ENCODE measurements at regions not wholly inside any gene's neighbourhood (a gene's known extent, or its start where the extent isn't known, plus 50 kb on each side); places are given as distances from the start of the nearest gene placed in this dataset.

- no peaks in the 10 kb centered on the region for H3K4me1 Mint-ChIP-seq
- ChIA-PET POLR2A (no interaction called here), CTCF (no interaction called here)
Measured at GRCh38 chr2:67560771-67561456, 163.8 kb downstream of the ETAA1 start.

GRCh38 chr2:67561457-67561965 is 164.4 kb downstream of the ETAA1 start:
- H3K27ac Mint-ChIP-seq: no peak overlapping the region
- ChIA-PET POLR2A (no interaction called here), CTCF (no interaction called here)
- Histone ChIP-seq H3K4me1 (ENCODE audit: insufficient read depth, low read length) (no peaks in the 10 kb centered on the region), H3K9me3 (ENCODE audit: low read length) (no peaks in the 10 kb centered on the region), H3K27me3 (ENCODE audit: insufficient read depth, low read length, poor library complexity, severe bottlenecking) (no peaks in the 10 kb centered on the region), H3K36me3 (ENCODE audit: insufficient read depth, low read length) (no peaks in the 10 kb centered on the region), H3K27ac (ENCODE audit: low read depth, low read length) (no peak overlapping the region), H3K4me3 (ENCODE audit: low read length) (no peak overlapping the region)
- DNase-seq: no peak
- H3K4me3 Mint-ChIP-seq: no peak overlapping the region
- H3K27me3 Mint-ChIP-seq: no peaks in the 10 kb centered on the region
- no peaks in the 10 kb centered on the region for H3K4me1 Mint-ChIP-seq
- no peaks in the 10 kb centered on the region for H3K36me3 Mint-ChIP-seq
- peaks cover 0 to 2% (median 0%) of the 10 kb centered on the region in 5 donors for H3K9me3 Mint-ChIP-seq

More at GRCh38 chr2:67560771-67561456, 163.8 kb downstream of the ETAA1 start:
- no peaks in the 10 kb centered on the region for H3K36me3 Mint-ChIP-seq
- Histone ChIP-seq H3K9me3 (ENCODE audit: low read length) (no peaks in the 10 kb centered on the region), H3K4me1 (ENCODE audit: insufficient read depth, low read length) (no peaks in the 10 kb centered on the region), H3K27ac (ENCODE audit: low read depth, low read length) (no peak overlapping the region), H3K4me3 (ENCODE audit: low read length) (no peak overlapping the region), H3K36me3 (ENCODE audit: insufficient read depth, low read length) (no peaks in the 10 kb centered on the region), H3K27me3 (ENCODE audit: insufficient read depth, low read length, poor library complexity, severe bottlenecking) (no peaks in the 10 kb centered on the region)
- H3K9me3 Mint-ChIP-seq: peaks cover 0 to 2% (median 0%) of the 10 kb centered on the region in 5 donors
- no peaks in the 10 kb centered on the region for H3K27me3 Mint-ChIP-seq
- no peak for DNase-seq
- H3K27ac Mint-ChIP-seq: no peak overlapping the region
- no peak overlapping the region for H3K4me3 Mint-ChIP-seq

- Mint-ChIP-seq H3K4me1 (no peaks in the 10 kb centered on the region), H3K27ac (no peak overlapping the region), H3K36me3 (no peaks in the 10 kb centered on the region), H3K4me3 (no peak overlapping the region), H3K27me3 (no peaks in the 10 kb centered on the region), H3K9me3 (peaks cover 0 to 4% (median 0%) of the 10 kb centered on the region in 5 donors)
- POLR2A ChIA-PET: no interaction called here
- Histone ChIP-seq H3K9me3 (ENCODE audit: low read length) (no peaks in the 10 kb centered on the region), H3K4me3 (ENCODE audit: low read length) (no peak overlapping the region), H3K27me3 (ENCODE audit: insufficient read depth, low read length, poor library complexity, severe bottlenecking) (no peaks in the 10 kb centered on the region), H3K36me3 (ENCODE audit: insufficient read depth, low read length) (no peaks in the 10 kb centered on the region), H3K27ac (ENCODE audit: low read depth, low read length) (no peak overlapping the region), H3K4me1 (ENCODE audit: insufficient read depth, low read length) (no peaks in the 10 kb centered on the region)
- no peak for DNase-seq
- CTCF ChIA-PET: no interaction called here
Measured at GRCh38 chr2:67564076-67564475, 166.9 kb downstream of the ETAA1 start.

GRCh38 chr2:67564626-67565025 is 167.5 kb downstream of the ETAA1 start:
- Histone ChIP-seq H3K4me1 (ENCODE audit: insufficient read depth, low read length) (no peaks in the 10 kb centered on the region), H3K27ac (ENCODE audit: low read depth, low read length) (no peak overlapping the region), H3K27me3 (ENCODE audit: insufficient read depth, low read length, poor library complexity, severe bottlenecking) (no peaks in the 10 kb centered on the region), H3K36me3 (ENCODE audit: insufficient read depth, low read length) (no peaks in the 10 kb centered on the region), H3K4me3 (ENCODE audit: low read length) (no peak overlapping the region), H3K9me3 (ENCODE audit: low read length) (no peaks in the 10 kb centered on the region)
- H3K36me3 Mint-ChIP-seq: no peaks in the 10 kb centered on the region
- H3K27ac Mint-ChIP-seq: no peak overlapping the region
- POLR2A ChIA-PET: no interaction called here
- H3K27me3 Mint-ChIP-seq: no peaks in the 10 kb centered on the region
- peaks cover 0 to 4% (median 0%) of the 10 kb centered on the region in 5 donors for H3K9me3 Mint-ChIP-seq
- no peaks in the 10 kb centered on the region for H3K4me1 Mint-ChIP-seq
- no peak overlapping the region for H3K4me3 Mint-ChIP-seq
- CTCF ChIA-PET: no interaction called here
- no peak for DNase-seq

GRCh38 chr2:67565262-67565661 is 168.1 kb downstream of the ETAA1 start:
- H3K9me3 ChIP-seq (ENCODE audit: low read length): no peaks in the 10 kb centered on the region
- Mint-ChIP-seq H3K4me1 (no peaks in the 10 kb centered on the region), H3K4me3 (no peak overlapping the region), H3K9me3 (peaks cover 0 to 4% (median 0%) of the 10 kb centered on the region in 5 donors), H3K36me3 (no peaks in the 10 kb centered on the region), H3K27me3 (no peaks in the 10 kb centered on the region), H3K27ac (no peak overlapping the region)
- POLR2A ChIA-PET: no interaction called here
- H3K4me1 ChIP-seq (ENCODE audit: insufficient read depth, low read length): no peaks in the 10 kb centered on the region
- H3K27ac ChIP-seq (ENCODE audit: low read depth, low read length): no peak overlapping the region
- no peaks in the 10 kb centered on the region for H3K27me3 ChIP-seq (ENCODE audit: insufficient read depth, low read length, poor library complexity, severe bottlenecking)
- H3K4me3 ChIP-seq (ENCODE audit: low read length): no peak overlapping the region
- H3K36me3 ChIP-seq (ENCODE audit: insufficient read depth, low read length): no peaks in the 10 kb centered on the region
- CTCF ChIA-PET: no interaction called here
- no peak for DNase-seq

- no peak for DNase-seq
- Mint-ChIP-seq H3K9me3 (peaks cover 0 to 4% (median 0%) of the 10 kb centered on the region in 5 donors), H3K36me3 (no peaks in the 10 kb centered on the region), H3K4me3 (no peak overlapping the region), H3K27me3 (no peaks in the 10 kb centered on the region), H3K27ac (no peak overlapping the region), H3K4me1 (no peaks in the 10 kb centered on the region)
- H3K27me3 ChIP-seq (ENCODE audit: insufficient read depth, low read length, poor library complexity, severe bottlenecking): no peaks in the 10 kb centered on the region
- no peaks in the 10 kb centered on the region for H3K4me1 ChIP-seq (ENCODE audit: insufficient read depth, low read length)
- ChIA-PET CTCF (no interaction called here), POLR2A (no interaction called here)
- no peaks in the 10 kb centered on the region for H3K9me3 ChIP-seq (ENCODE audit: low read length)
- no peak overlapping the region for H3K27ac ChIP-seq (ENCODE audit: low read depth, low read length)
- H3K36me3 ChIP-seq (ENCODE audit: insufficient read depth, low read length): no peaks in the 10 kb centered on the region
- H3K4me3 ChIP-seq (ENCODE audit: low read length): no peak overlapping the region
Measured at GRCh38 chr2:67565761-67566160, 168.6 kb downstream of the ETAA1 start.

GRCh38 chr2:67566285-67566684 is 169.2 kb downstream of the ETAA1 start:
- H3K9me3 Mint-ChIP-seq: peaks cover 0 to 4% (median 0%) of the 10 kb centered on the region in 5 donors
- no peak overlapping the region for H3K4me3 ChIP-seq (ENCODE audit: low read length)
- no peaks in the 10 kb centered on the region for H3K4me1 ChIP-seq (ENCODE audit: insufficient read depth, low read length)
- H3K27me3 Mint-ChIP-seq: no peaks in the 10 kb centered on the region
- no peak for DNase-seq
- no peaks in the 10 kb centered on the region for H3K36me3 Mint-ChIP-seq
- no peaks in the 10 kb centered on the region for H3K4me1 Mint-ChIP-seq
- ChIA-PET POLR2A (no interaction called here), CTCF (no interaction called here)
- no peaks in the 10 kb centered on the region for H3K27me3 ChIP-seq (ENCODE audit: insufficient read depth, low read length, poor library complexity, severe bottlenecking)
- no peak overlapping the region for H3K27ac ChIP-seq (ENCODE audit: low read depth, low read length)
- H3K9me3 ChIP-seq (ENCODE audit: low read length): no peaks in the 10 kb centered on the region
- H3K27ac Mint-ChIP-seq: no peak overlapping the region
- no peak overlapping the region for H3K4me3 Mint-ChIP-seq
- H3K36me3 ChIP-seq (ENCODE audit: insufficient read depth, low read length): no peaks in the 10 kb centered on the region

GRCh38 chr2:67566958-67567635 is 170.0 kb downstream of the ETAA1 start:
- no peak overlapping the region for H3K4me3 ChIP-seq (ENCODE audit: low read length)

More at GRCh38 chr2:67566958-67567635, 170.0 kb downstream of the ETAA1 start:
- H3K4me1 Mint-ChIP-seq: no peaks in the 10 kb centered on the region
- no peak overlapping the region for H3K4me3 Mint-ChIP-seq
- Histone ChIP-seq H3K4me1 (ENCODE audit: insufficient read depth, low read length) (no peaks in the 10 kb centered on the region), H3K27ac (ENCODE audit: low read depth, low read length) (no peak overlapping the region), H3K27me3 (ENCODE audit: insufficient read depth, low read length, poor library complexity, severe bottlenecking) (no peaks in the 10 kb centered on the region), H3K9me3 (ENCODE audit: low read length) (no peaks in the 10 kb centered on the region), H3K36me3 (ENCODE audit: insufficient read depth, low read length) (no peaks in the 10 kb centered on the region)
- no peaks in the 10 kb centered on the region for H3K36me3 Mint-ChIP-seq
- DNase-seq: no peak
- H3K27ac Mint-ChIP-seq: no peak overlapping the region
- CTCF ChIA-PET: no interaction called here
- H3K27me3 Mint-ChIP-seq: no peaks in the 10 kb centered on the region
- peaks cover 0 to 4% (median 0%) of the 10 kb centered on the region in 5 donors for H3K9me3 Mint-ChIP-seq
- POLR2A ChIA-PET: no interaction called here
